Fibroblast of the aortic adventitia (primary cell): ENCODE measurements at regions not wholly inside any gene's neighbourhood (a gene's known extent, or its start where the extent isn't known, plus 50 kb on each side); places are given as distances from the start of the nearest gene placed in this dataset.

ENCODE experiments used
- DNase-seq: peaks from one replicate; pipeline ENCODE4 v3.0.0-alpha.2; 2010; ENCODE audit warnings: low read depth
- H3K4me3 ChIP-seq: 2 replicates; pipeline ENCODE4 v1.5.1; 2011; ENCODE audit warnings: low read depth, mild to moderate bottlenecking, control low read depth, low read length, moderate library complexity
- CTCF ChIP-seq: IDR thresholded peaks from 2 replicates; pipeline ENCODE4 v1.5.1; 2011; ENCODE audit warnings: mild to moderate bottlenecking, low read length, control low read depth, inconsistent platforms; ENCODE audit not compliant: insufficient read depth

GRCh38 chr22:49062155-49062801, 765.4 kb downstream of the BRD1 start:
- no peak for DNase-seq
- no peak overlapping the region for H3K4me3 ChIP-seq
- TF ChIP-seq CTCF, result no peak

- DNase-seq, result no peak
- TF ChIP-seq CTCF, result no peak
- no peak overlapping the region for H3K4me3 ChIP-seq
Observed at GRCh38 chr22:49057910-49058309, 769.8 kb downstream of the BRD1 start.

- H3K4me3 ChIP-seq, result no peak overlapping the region
- DNase-seq, result no peak
- TF ChIP-seq CTCF, result no peak
Observed at GRCh38 chr22:49056301-49056700, 771.4 kb downstream of the BRD1 start.

GRCh38 chr22:49055406-49055805, 772.3 kb downstream of the BRD1 start:
- no peak for DNase-seq
- TF ChIP-seq CTCF, result no peak
- H3K4me3 ChIP-seq, result no peak overlapping the region

- no peak for TF ChIP-seq CTCF
Observed at GRCh38 chr22:49053578-49053977, 774.1 kb downstream of the BRD1 start.

GRCh38 chr22:49052560-49052959, 775.1 kb downstream of the BRD1 start:
- no peak overlapping the region for H3K4me3 ChIP-seq

More at GRCh38 chr22:49053578-49053977, 774.1 kb downstream of the BRD1 start:
- H3K4me3 ChIP-seq, result no peak overlapping the region
- DNase-seq, result no peak

More at GRCh38 chr22:49052560-49052959, 775.1 kb downstream of the BRD1 start:
- TF ChIP-seq CTCF, result no peak
- DNase-seq, result no peak
